H1 (cell line): ENCODE measurements at regions not wholly inside any gene's neighbourhood (a gene's known extent, or its start where the extent isn't known, plus 50 kb on each side); places are given as distances from the start of the nearest gene placed in this dataset.

Experiments used
- CHD7 ChIP-seq: fragments of 300-600 bp; sonication (generic); IDR thresholded peaks from 2 replicates; pipeline ENCODE4 v1.7.1; 2012; ENCODE audit warnings: low read length, moderate library complexity, mild to moderate bottlenecking, inconsistent platforms; ENCODE audit not compliant: insufficient replicate concordance
- RFX5 ChIP-seq: IDR thresholded peaks from 2 replicates; pipeline ENCODE4 v1.6.1; 2011; ENCODE audit warnings: low read depth, low read length, improper control_type of control experiment, borderline replicate concordance

GRCh38 chr22:49589301-49589700 lies 238.4 kb downstream of the BRD1 start (continued):
- TF ChIP-seq CHD7 (no peak), RFX5 (no peak)
